ENCODE measurements at regions not wholly inside any gene's neighbourhood (a gene's known extent, or its start where the extent isn't known, plus 50 kb on each side); places are given as distances from the start of the nearest gene placed in this dataset.

DNA sequence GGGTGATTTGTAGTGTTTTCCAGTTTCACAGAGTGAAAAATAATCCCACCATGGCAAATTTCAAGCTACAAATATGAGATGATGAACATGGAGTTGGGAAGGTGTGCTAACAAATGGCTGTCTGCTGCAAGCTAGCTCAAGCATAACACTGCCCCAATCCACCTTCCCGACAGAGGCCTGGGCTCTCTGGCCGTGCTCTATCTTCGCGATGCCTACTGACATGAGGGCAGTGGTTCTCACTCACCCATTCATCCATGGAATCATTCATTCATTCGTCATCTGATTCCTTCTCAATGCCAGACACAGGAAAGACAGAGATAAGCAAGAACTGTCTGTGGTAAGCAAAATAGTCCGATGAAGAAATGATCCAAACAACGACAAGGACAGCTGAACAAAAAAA lies 65.4 kb downstream of the ZNF467 start:
- TF ChIP-seq GABPA (IDR thresholded peaks at IDR 0.05; ENCODE audit: low read depth) = no peak
- no peak for TF ChIP-seq CTCF (IDR thresholded peaks at IDR 0.05; ENCODE audit: insufficient read depth, low read length)
- TF ChIP-seq POLR2AphosphoS5 (IDR thresholded peaks at IDR 0.05; ENCODE audit: low read depth) = no peak
- no peak for TF ChIP-seq SPI1 (IDR thresholded peaks at IDR 0.05; ENCODE audit: borderline replicate concordance, low read depth)
- TF ChIP-seq REST (IDR thresholded peaks at IDR 0.05; ENCODE audit: insufficient replicate concordance, low read depth) = no peak
- Histone ChIP-seq H3K27ac (replicated peaks) (no peak overlapping the region), H3K27me3 (ENCODE audit: insufficient read depth, poor library complexity, severe bottlenecking) (no peaks in the 10 kb centered on the region), H3K4me3 (replicated peaks; ENCODE audit: insufficient read depth, low read length) (no peak overlapping the region)
- no peak for DNase-seq (ENCODE audit: low read depth in 1 of 2, low spot score in 1 of 2)

GRCh38 chr7:149707448-149707886 lies 65.9 kb downstream of the ZNF467 start:
- H3K4me3 ChIP-seq (replicated peaks; ENCODE audit: insufficient read depth, low read length) = no peak overlapping the region
- H3K27ac ChIP-seq (replicated peaks) = 0 out of 2 replicates have a peak overlapping the region, but pooled peaks have one; percentile 10
- H3K27me3 ChIP-seq (ENCODE audit: insufficient read depth, poor library complexity, severe bottlenecking) = no peaks in the 10 kb centered on the region
- TF ChIP-seq POLR2AphosphoS5 (IDR thresholded peaks at IDR 0.05; ENCODE audit: low read depth) (no peak), SPI1 (IDR thresholded peaks at IDR 0.05; ENCODE audit: borderline replicate concordance, low read depth) (peak; percentile 47), CTCF (IDR thresholded peaks at IDR 0.05; ENCODE audit: insufficient read depth, low read length) (no peak)
- DNase-seq (ENCODE audit: low read depth in 1 of 2, low spot score in 1 of 2) = peak in 1 of 2 experiments; percentile 23

DNA sequence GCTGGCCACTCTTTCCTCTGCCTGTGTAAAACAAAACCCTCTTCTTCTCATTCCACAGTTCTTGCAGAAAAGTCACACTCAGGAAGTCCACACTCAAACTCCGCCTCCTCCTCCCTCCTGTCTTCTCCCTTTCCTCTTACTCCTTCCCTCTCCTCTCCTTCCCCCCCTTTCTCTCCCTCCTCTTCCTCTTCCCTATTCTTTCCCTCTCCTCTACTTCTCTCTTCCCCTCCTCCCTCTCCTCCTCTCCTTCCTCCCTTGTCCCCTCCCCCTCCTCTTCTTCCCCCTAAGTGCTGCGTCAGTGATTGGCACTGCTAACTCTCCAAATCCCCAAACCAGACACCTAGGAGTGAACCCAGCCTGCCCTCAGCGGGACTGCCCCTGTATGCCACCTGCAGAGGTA lies 67.0 kb downstream of the ZNF467 start:
- DNase-seq (ENCODE audit: low read depth in 1 of 2, low spot score in 1 of 2) = no peak
- no peak overlapping the region for H3K4me3 ChIP-seq (replicated peaks; ENCODE audit: insufficient read depth, low read length)
- TF ChIP-seq POLR2AphosphoS5 (IDR thresholded peaks at IDR 0.05; ENCODE audit: low read depth) (no peak), REST (IDR thresholded peaks at IDR 0.05; ENCODE audit: insufficient replicate concordance, low read depth) (no peak), SPI1 (IDR thresholded peaks at IDR 0.05; ENCODE audit: borderline replicate concordance, low read depth) (no peak; the same call in 1 of the 2 replicates), CTCF (IDR thresholded peaks at IDR 0.05; ENCODE audit: insufficient read depth, low read length) (no peak), GABPA (IDR thresholded peaks at IDR 0.05; ENCODE audit: low read depth) (no peak)
- no peak overlapping the region for H3K27ac ChIP-seq (replicated peaks)
- no peaks in the 10 kb centered on the region for H3K27me3 ChIP-seq (ENCODE audit: insufficient read depth, poor library complexity, severe bottlenecking)

GRCh38 chr7:149704507-149704906 lies 68.9 kb downstream of the ZNF467 start:
- DNase-seq (ENCODE audit: low read depth in 1 of 2, low spot score in 1 of 2) = no peak
- TF ChIP-seq GABPA (IDR thresholded peaks at IDR 0.05; ENCODE audit: low read depth) (no peak), CTCF (IDR thresholded peaks at IDR 0.05; ENCODE audit: insufficient read depth, low read length) (no peak), SPI1 (IDR thresholded peaks at IDR 0.05; ENCODE audit: borderline replicate concordance, low read depth) (no peak), REST (IDR thresholded peaks at IDR 0.05; ENCODE audit: insufficient replicate concordance, low read depth) (no peak), POLR2AphosphoS5 (IDR thresholded peaks at IDR 0.05; ENCODE audit: low read depth) (no peak)
- no peak overlapping the region for H3K4me3 ChIP-seq (replicated peaks; ENCODE audit: insufficient read depth, low read length)

More at GRCh38 chr7:149704507-149704906, 68.9 kb downstream of the ZNF467 start:
- Histone ChIP-seq H3K27me3 (ENCODE audit: insufficient read depth, poor library complexity, severe bottlenecking) (no peaks in the 10 kb centered on the region), H3K27ac (replicated peaks) (no peak overlapping the region)
